HL-60 (cell line): ENCODE measurements at regions not wholly inside any gene's neighbourhood (a gene's known extent, or its start where the extent isn't known, plus 50 kb on each side); places are given as distances from the start of the nearest gene placed in this dataset.

Experiments
- DNase-seq, 2 experiments: peaks; one replicate each; pipeline ENCODE4 v3.0.0-alpha.2; 2010 to 2020; ENCODE audit warnings: low read depth in 1 of 2, low spot score in 1 of 2
- H3K27ac ChIP-seq: fragments of 250-450 bp; sonication (Bioruptor Pico); replicated peaks from 2 replicates; pipeline ENCODE4 v1.5.1; 2020; ENCODE audit warnings: mild to moderate bottlenecking, moderate library complexity
- H3K27me3 ChIP-seq: fragments of 250-450 bp; sonication (Bioruptor Pico); 2 replicates; pipeline ENCODE4 v1.5.1; 2021; ENCODE audit warnings: mild to moderate bottlenecking, moderate library complexity; ENCODE audit not compliant: insufficient read depth, poor library complexity, severe bottlenecking
- H3K4me3 ChIP-seq: replicated peaks from 2 replicates; pipeline ENCODE4 v1.5.1; 2011; ENCODE audit warnings: mild to moderate bottlenecking, control low read depth, low read length; ENCODE audit not compliant: insufficient read depth
- CTCF ChIP-seq: IDR thresholded peaks from one replicate; pipeline ENCODE4 v1.5.1; 2011; ENCODE audit warnings: low read length, control low read depth, inconsistent platforms; ENCODE audit not compliant: insufficient read depth
- GABPA ChIP-seq: IDR thresholded peaks from 2 replicates; pipeline ENCODE4 v1.6.1; 2012; ENCODE audit warnings: low read depth
- POLR2AphosphoS5 ChIP-seq: IDR thresholded peaks from 2 replicates; pipeline ENCODE4 v1.6.1; 2012; ENCODE audit warnings: low read depth
- REST ChIP-seq: IDR thresholded peaks from 2 replicates; pipeline ENCODE4 v1.6.1; 2012; ENCODE audit warnings: low read depth; ENCODE audit not compliant: insufficient replicate concordance
- SPI1 ChIP-seq: IDR thresholded peaks from 2 replicates; pipeline ENCODE4 v1.6.1; 2012; ENCODE audit warnings: low read depth, mild to moderate bottlenecking, borderline replicate concordance

DNA sequence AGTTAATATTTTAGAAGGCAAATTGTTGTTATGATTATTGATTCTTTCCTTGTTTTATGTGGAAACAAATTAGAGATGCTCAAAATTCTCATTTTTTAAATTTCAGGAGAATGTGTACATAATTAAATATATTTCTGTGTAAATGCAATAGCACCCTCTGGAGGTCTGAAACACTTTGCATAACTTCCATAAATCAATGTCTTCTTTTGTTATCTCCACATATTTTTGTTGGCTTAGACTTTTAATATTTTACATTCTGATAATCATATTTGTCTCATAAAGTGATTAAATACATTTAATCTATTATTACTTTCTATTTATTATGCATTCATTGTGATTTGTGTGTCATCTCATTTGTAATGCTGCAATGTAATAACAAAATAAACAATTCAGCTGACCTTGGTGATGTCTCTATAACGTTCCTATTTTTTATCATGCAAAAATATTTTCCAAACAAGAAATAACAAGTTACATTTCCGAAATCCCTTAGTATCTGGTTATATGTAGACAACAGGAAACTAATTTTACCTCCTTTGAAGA lies 201.8 kb upstream of the GALNT5 start:
- Histone ChIP-seq H3K4me3 (no peak overlapping the region), H3K27ac (no peak overlapping the region), H3K27me3 (no peaks in the 10 kb centered on the region)
- TF ChIP-seq REST (no peak), POLR2AphosphoS5 (no peak), GABPA (no peak), CTCF (no peak), SPI1 (no peak)
- no peak for DNase-seq

- Histone ChIP-seq H3K27me3 (no peaks in the 10 kb centered on the region), H3K4me3 (no peak overlapping the region)
- TF ChIP-seq SPI1 (no peak), GABPA (no peak), REST (no peak), POLR2AphosphoS5 (no peak), CTCF (no peak)
Observed at GRCh38 chr2:157056200-157056676, 201.3 kb upstream of the GALNT5 start.

DNA sequence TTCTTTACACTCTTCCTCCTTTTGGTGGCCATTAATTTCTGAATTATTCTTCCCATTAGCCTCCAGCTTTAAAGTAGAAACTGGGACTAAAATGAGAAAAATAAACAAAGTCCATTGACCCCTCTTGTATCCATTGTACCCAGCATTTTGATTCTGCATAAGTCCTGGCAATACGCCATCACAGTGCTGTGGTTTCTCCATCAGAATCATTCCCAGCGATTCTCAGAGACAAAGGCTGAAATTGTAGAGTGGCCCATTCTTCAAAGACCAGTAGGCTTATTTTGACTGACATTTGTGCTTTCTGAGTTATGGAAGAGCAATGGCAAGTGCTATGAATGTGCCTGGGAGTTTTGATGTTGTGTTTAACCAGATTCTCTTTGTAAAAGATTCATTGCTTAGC lies 199.3 kb upstream of the GALNT5 start:
- TF ChIP-seq GABPA (no peak), REST (no peak), POLR2AphosphoS5 (no peak), CTCF (no peak), SPI1 (no peak)
- no peak for DNase-seq
- Histone ChIP-seq H3K27ac (no peak overlapping the region), H3K4me3 (no peak overlapping the region), H3K27me3 (no peaks in the 10 kb centered on the region)

More at GRCh38 chr2:157056200-157056676, 201.3 kb upstream of the GALNT5 start:
- DNase-seq: no peak
- no peak overlapping the region for H3K27ac ChIP-seq
